NB4 (cell line): ENCODE measurements at regions not wholly inside any gene's neighbourhood (a gene's known extent, or its start where the extent isn't known, plus 50 kb on each side); places are given as distances from the start of the nearest gene placed in this dataset.

Source experiments
- MYC ChIP-seq: IDR thresholded peaks from 2 replicates; pipeline ENCODE4 v1.6.1; 2011; ENCODE audit warnings: low read depth, low read length
- POLR2A ChIP-seq: IDR thresholded peaks from 2 replicates; pipeline ENCODE4 v1.6.1; 2011; ENCODE audit warnings: mild to moderate bottlenecking; ENCODE audit not compliant: insufficient read length; ENCODE audit errors: extremely low read depth
- TF ChIP-seq, protein P1 (sequence below): IDR thresholded peaks from one replicate; pipeline ENCODE4 v1.5.1; 2012; ENCODE audit warnings: low read depth, low read length
- TF ChIP-seq, protein P2 (sequence below): IDR thresholded peaks from 2 replicates; pipeline ENCODE4 v1.6.1; 2011; ENCODE audit warnings: low read depth, low read length

DNA sequence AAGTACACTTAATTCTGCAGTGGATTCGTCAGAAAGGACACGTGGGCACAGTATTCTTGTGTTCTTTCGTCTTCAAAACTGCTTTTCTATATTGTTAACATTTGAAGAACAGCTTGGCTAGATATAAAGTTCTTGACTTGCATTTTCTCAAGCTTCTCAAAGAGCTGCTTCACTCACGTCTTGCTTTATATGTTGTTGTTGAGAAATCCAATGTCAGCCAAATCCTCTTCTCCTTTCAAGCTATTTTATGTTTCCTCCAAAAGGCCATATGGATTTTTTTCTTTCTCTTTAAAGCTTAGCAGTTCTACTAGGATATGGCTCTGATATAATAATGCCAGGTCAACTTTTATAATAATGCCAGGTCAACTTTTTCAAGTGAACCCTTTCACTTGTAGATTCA lies 65.5 kb upstream of the CYP1B1 start:
- TF ChIP-seq, protein P1, sequence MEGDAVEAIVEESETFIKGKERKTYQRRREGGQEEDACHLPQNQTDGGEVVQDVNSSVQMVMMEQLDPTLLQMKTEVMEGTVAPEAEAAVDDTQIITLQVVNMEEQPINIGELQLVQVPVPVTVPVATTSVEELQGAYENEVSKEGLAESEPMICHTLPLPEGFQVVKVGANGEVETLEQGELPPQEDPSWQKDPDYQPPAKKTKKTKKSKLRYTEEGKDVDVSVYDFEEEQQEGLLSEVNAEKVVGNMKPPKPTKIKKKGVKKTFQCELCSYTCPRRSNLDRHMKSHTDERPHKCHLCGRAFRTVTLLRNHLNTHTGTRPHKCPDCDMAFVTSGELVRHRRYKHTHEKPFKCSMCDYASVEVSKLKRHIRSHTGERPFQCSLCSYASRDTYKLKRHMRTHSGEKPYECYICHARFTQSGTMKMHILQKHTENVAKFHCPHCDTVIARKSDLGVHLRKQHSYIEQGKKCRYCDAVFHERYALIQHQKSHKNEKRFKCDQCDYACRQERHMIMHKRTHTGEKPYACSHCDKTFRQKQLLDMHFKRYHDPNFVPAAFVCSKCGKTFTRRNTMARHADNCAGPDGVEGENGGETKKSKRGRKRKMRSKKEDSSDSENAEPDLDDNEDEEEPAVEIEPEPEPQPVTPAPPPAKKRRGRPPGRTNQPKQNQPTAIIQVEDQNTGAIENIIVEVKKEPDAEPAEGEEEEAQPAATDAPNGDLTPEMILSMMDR: no peak
- TF ChIP-seq POLR2A: no peak
- TF ChIP-seq, protein P2, sequence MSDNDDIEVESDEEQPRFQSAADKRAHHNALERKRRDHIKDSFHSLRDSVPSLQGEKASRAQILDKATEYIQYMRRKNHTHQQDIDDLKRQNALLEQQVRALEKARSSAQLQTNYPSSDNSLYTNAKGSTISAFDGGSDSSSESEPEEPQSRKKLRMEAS: no peak
- no peak for TF ChIP-seq MYC
